ENCODE measurements at regions not wholly inside any gene's neighbourhood (a gene's known extent, or its start where the extent isn't known, plus 50 kb on each side); places are given as distances from the start of the nearest gene placed in this dataset.
A peak's percentile ranks its signal among the peaks of the same experiment; 100 is the strongest.
"Not testable (repeated sequence)": the region's sequence is repeated elsewhere in the genome, so short reads cannot be mapped to it uniquely, and the experiment has no call there.

- no peak for DNase-seq
Observed at GRCh38 chr16:64297863-64298600, 823.8 kb downstream of the CDH11 start.

DNA sequence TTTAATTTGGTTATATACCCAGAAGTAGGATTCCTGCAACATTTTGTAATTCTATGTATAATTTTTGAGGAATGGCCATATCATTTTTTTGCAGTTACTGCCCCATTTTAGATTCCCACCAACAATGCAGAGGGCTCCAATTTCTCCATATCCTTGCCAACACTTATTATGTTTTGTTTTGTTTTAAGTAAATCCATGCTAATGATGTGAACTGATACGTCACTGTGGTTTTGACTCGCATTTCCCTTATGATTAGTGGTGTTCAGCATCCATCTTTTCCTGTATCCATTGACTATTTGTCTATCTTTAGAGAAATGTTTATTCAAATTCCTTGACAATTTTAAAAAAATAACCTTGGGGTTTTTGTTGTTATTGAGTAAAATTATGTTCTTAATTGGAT lies 826.4 kb downstream of the CDH11 start:
- no peak for DNase-seq

DNA sequence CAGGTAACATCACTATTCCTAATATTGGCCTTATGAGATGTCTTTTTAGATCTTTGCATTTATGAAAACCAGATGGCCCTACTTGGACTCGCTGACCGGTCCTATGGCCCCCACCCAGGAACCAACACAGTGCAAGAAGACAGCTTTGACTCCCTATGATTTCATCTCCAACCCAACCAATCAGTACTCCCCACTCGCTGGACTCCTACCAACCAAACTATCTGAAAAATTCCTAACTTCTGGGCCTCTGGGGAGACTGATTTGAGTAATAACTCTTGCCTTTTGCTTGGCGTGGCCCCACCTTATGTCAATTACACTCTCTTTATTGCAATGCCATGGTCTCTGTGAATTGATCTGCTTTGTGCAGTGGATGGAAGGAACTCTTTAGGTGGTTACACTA lies 828.9 kb downstream of the CDH11 start:
- DNase-seq: no peak

GRCh38 chr16:64292161-64292560 lies 829.7 kb downstream of the CDH11 start:
- no peak for DNase-seq

GRCh38 chr16:64290461-64290860 lies 831.4 kb downstream of the CDH11 start:
- DNase-seq: no peak

DNA sequence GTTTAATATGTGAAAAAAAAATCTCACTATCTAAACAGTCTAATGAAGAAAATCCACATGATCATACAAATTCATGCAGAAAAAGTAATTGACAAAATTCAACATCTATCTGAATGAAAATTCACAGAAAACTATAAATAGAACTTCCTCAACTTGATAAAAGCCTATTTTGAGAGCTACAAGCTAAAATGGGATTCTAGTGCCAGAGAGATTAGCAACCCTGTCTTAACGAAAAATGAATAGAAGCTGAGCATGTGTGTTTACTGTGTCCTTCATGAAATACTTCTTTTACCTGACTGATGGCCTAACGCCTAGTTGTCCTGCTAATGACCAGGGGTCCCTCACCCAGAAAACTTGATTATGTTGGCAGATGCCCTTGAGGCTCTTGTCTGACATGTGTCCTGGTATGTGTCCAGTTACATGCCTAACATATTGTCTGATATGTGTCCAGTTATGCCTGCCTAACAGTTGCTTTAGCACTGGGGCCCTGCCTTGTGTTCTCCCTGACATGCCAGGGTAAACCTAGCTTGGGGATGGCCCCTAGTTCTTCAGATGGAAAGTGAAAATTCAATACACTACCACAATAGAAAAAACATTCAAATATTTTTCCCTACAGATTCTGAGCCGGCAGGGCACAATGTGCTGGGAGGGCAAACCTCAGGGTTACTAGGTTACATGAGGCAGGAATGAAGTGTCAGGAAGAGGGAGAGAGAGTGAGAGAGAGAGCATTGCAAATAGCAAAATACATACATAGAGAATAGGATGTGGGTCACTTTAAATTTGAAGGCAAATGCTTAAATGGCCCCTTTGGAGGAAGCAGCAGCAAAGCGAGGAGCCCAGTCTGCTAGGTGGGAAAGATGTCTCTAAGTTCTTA lies 834.0 kb downstream of the CDH11 start:
- DNase-seq: no peak

GRCh38 chr16:64282181-64282580 lies 839.7 kb downstream of the CDH11 start:
- DNase-seq: no peak

GRCh38 chr16:64280317-64280716 lies 841.5 kb downstream of the CDH11 start:
- no peak for DNase-seq

DNA sequence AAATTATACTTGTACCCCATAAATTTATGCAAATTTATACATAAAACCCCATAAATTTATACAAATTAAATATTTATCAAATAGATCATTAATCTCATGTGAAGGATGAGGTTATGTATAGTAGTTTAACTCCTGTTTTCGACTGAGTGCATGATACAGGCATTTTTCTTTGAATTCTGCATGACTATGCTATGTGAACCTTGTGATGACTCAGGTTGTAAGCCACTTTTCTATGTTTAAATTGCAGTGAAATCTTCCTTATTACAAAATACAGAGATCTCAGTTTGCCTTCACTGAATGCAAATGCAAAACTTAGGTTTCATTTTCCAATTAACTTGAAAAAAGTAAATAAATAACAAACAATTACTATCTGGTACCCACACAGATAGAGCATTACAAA lies 843.7 kb downstream of the CDH11 start:
- no peak for DNase-seq

GRCh38 chr16:64276646-64277045 lies 845.2 kb downstream of the CDH11 start:
- no peak for DNase-seq

DNA sequence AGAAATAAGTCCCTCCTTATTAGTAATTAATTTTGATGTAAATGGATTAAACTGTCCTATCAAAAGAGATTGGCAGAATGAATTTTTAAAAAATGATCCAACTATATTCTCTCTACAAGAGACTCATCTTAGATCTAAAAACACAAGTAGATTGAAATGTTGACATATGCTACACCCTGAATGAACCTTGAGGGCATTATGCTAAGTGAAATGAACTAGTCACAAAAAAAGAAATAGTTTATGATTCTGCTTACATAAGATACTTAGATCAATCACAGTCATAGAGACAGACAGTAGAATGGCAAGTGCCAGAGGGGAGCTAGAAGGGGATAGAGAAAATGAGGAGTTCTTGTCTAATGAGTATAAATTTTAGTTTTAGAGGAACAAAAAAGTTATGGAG lies 849.8 kb downstream of the CDH11 start:
- no peak for DNase-seq

- DNase-seq: no peak
Observed at GRCh38 chr16:64269756-64270155, 852.1 kb downstream of the CDH11 start.

DNA sequence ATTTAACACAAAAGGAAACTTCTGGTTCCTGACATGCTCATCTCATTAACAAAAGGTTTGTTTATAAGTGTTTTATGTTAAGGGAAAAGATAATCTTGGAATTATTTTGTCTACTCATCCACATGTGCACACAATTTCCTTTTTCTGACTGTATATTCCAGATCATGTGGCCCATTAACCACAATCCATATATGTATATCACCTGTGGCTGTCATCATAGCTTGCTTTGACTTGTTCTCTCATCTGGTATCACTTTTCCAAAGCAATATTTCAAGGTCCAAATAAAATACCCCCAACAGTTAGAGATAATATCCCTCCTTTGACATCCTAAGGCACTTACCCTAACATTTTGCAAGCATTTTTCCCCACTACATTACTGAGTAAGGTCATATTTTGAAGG lies 856.1 kb downstream of the CDH11 start:
- DNase-seq: no peak

GRCh38 chr16:64260631-64261401 lies 861.0 kb downstream of the CDH11 start:
- DNase-seq: not testable (repeated sequence)

GRCh38 chr16:64254443-64255367 lies 867.2 kb downstream of the CDH11 start:
- no peak for DNase-seq

- no peak for DNase-seq
Observed at GRCh38 chr16:64253525-64253924, 868.3 kb downstream of the CDH11 start.

DNA sequence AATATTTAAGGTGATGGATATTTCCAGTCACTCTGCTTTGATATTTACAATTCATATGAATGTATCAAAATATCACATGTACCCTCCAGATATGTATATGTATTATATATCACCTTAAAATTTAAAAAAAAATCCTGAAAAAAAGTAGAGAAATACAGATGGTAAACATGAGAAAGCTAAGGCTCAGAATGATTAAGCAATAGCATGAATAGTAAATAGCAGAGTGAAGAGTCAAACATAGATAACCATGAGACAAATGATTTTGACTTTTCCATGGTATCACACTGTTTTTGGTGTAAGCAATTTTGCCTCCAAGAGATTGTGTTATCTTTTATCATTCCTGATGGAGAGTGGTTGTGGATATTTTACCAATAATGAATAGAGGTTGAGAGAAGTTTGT lies 868.8 kb downstream of the CDH11 start:
- no peak for DNase-seq

- DNase-seq: peak; percentile 6
Observed at GRCh38 chr16:64251742-64252141, 870.1 kb downstream of the CDH11 start.

GRCh38 chr16:64250866-64251265 lies 871.0 kb downstream of the CDH11 start:
- DNase-seq: peak; percentile 52

DNA sequence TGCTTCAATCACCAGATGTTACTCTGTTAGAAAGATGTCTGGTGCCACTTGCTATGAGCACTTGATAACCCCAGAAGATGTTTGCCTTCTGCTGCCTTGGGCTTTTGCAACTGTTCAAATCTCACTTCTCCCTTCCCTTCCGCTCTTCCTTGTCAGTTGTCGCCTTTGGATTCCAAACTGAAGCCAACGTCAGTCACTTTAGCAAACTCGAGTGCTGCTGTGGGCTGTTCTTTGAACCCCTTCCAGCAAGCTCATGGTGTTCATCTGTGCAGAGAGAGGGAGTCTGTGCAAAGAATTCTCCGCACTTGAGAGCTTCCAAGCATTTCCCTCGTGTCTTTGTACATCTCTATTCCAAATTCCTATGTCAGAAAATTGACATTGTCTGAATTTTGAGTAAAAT lies 879.4 kb downstream of the CDH11 start:
- peak; percentile 75 for DNase-seq

- DNase-seq: no peak
Observed at GRCh38 chr16:64240586-64240985, 881.3 kb downstream of the CDH11 start.

DNA sequence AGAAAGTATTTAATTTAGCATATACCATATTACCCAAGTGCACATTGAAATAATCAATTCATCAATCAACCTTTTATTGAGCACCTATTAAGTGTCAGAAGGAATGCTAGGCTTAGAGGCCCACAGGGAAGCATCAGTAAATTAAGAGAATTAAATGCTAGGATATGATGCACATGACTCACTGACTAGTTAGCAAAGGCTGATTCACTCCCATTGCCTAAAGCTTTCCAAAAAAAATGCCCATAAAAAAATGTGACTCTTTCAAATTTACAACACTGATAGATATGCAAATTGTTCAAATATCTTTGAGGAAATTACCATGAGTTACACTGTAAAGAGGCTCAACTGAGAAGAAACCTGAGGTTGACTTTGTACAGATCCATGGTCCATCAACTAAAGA lies 883.3 kb downstream of the CDH11 start:
- no peak for DNase-seq

Data from tongue (tissue), 1 donor.